GM18861 (cell line): ENCODE measurements at regions not wholly inside any gene's neighbourhood (a gene's known extent, or its start where the extent isn't known, plus 50 kb on each side); places are given as distances from the start of the nearest gene placed in this dataset.
"Not testable (repeated sequence)": the region's sequence is repeated elsewhere in the genome, so short reads cannot be mapped to it uniquely, and the experiment has no call there.

Experiments used
- ATAC-seq: cut with Tn5 transposase; IDR thresholded peaks from one replicate; pipeline ENCODE4 v1.9.1; 2021; ENCODE audit not compliant: unreplicated experiment

- no peak for ATAC-seq
Observed at GRCh38 chr19:30102239-30102638, 160.2 kb downstream of the URI1 start.

GRCh38 chr19:30102666-30103065 is 160.6 kb downstream of the URI1 start:
- ATAC-seq, result no peak

GRCh38 chr19:30103981-30104380 is 161.9 kb downstream of the URI1 start:
- ATAC-seq, result no peak

GRCh38 chr19:30105316-30105715 is 163.3 kb downstream of the URI1 start:
- ATAC-seq, result no peak

- no peak for ATAC-seq
Observed at GRCh38 chr19:30105727-30106126, 163.7 kb downstream of the URI1 start.

- no peak for ATAC-seq
Observed at GRCh38 chr19:30106417-30107095, 164.5 kb downstream of the URI1 start.

- no peak for ATAC-seq
Observed at GRCh38 chr19:30107251-30107650, 165.2 kb downstream of the URI1 start.

- no peak for ATAC-seq
Observed at GRCh38 chr19:30109565-30109964, 167.5 kb downstream of the URI1 start.

GRCh38 chr19:30111021-30111855 is 169.2 kb downstream of the URI1 start:
- ATAC-seq, result no peak

- ATAC-seq, result no peak
Observed at GRCh38 chr19:30112171-30112570, 170.1 kb downstream of the URI1 start.

- ATAC-seq, result no peak
Observed at GRCh38 chr19:30112666-30113065, 170.6 kb downstream of the URI1 start.

GRCh38 chr19:30113186-30113585 is 171.1 kb downstream of the URI1 start:
- ATAC-seq, result no peak

GRCh38 chr19:30114095-30114494 is 172.1 kb downstream of the URI1 start:
- not testable (repeated sequence) for ATAC-seq

- ATAC-seq, result no peak
Observed at GRCh38 chr19:30115947-30116346, 173.9 kb downstream of the URI1 start.

GRCh38 chr19:30116530-30116929 is 174.5 kb downstream of the URI1 start:
- ATAC-seq, result no peak

GRCh38 chr19:30116984-30117555 is 175.0 kb downstream of the URI1 start:
- ATAC-seq, result no peak

GRCh38 chr19:30117636-30118145 is 175.7 kb downstream of the URI1 start:
- ATAC-seq, result no peak

- ATAC-seq, result no peak
Observed at GRCh38 chr19:30118221-30118620, 176.2 kb downstream of the URI1 start.

- no peak for ATAC-seq
Observed at GRCh38 chr19:30118760-30119159, 176.7 kb downstream of the URI1 start.

- ATAC-seq, result no peak
Observed at GRCh38 chr19:30119180-30119908, 177.3 kb downstream of the URI1 start.

GRCh38 chr19:30120860-30121484 is 178.9 kb downstream of the URI1 start:
- no peak for ATAC-seq
